ENCODE measurements at regions not wholly inside any gene's neighbourhood (a gene's known extent, or its start where the extent isn't known, plus 50 kb on each side); places are given as distances from the start of the nearest gene placed in this dataset.

GRCh38 chr2:55989405-55989804, 65.8 kb upstream of the EFEMP1 start:
- TF ChIP-seq, protein P1, sequence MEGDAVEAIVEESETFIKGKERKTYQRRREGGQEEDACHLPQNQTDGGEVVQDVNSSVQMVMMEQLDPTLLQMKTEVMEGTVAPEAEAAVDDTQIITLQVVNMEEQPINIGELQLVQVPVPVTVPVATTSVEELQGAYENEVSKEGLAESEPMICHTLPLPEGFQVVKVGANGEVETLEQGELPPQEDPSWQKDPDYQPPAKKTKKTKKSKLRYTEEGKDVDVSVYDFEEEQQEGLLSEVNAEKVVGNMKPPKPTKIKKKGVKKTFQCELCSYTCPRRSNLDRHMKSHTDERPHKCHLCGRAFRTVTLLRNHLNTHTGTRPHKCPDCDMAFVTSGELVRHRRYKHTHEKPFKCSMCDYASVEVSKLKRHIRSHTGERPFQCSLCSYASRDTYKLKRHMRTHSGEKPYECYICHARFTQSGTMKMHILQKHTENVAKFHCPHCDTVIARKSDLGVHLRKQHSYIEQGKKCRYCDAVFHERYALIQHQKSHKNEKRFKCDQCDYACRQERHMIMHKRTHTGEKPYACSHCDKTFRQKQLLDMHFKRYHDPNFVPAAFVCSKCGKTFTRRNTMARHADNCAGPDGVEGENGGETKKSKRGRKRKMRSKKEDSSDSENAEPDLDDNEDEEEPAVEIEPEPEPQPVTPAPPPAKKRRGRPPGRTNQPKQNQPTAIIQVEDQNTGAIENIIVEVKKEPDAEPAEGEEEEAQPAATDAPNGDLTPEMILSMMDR (IDR thresholded peaks at IDR 0.05; ENCODE audit: poor library complexity), result no peak
- no peak for TF ChIP-seq EZH2 (IDR thresholded peaks at IDR 0.05; ENCODE audit: borderline replicate concordance)

Data from hepatocyte (in vitro differentiated cells).